ENCODE measurements at regions not wholly inside any gene's neighbourhood (a gene's known extent, or its start where the extent isn't known, plus 50 kb on each side); places are given as distances from the start of the nearest gene placed in this dataset.

DNA sequence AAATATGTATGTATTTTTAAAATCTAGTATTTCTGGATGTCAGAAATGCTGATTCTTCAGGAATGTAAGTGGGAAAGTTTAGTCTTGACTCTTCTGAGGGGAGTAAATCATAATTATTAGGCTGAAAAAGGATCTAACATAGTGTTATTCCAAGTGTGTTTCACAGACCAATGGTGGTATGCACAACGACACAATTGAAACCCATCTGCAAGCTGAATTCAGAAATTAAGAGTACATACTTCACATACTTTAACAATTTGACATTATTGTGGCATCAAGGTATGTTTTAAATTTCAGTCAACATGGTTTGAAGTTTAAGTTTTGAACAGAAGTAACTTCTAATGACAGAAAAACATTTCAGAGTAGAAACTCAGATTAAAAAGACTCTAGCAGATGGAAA is 236.7 kb downstream of the SLC7A11 start:
- no peak for TF ChIP-seq CTCF (IDR thresholded peaks at IDR 0.05)
- ATAC-seq (ENCODE audit: low FRiP score) (no peak), DNase-seq (ENCODE audit: low spot score) (no peak)

DNA sequence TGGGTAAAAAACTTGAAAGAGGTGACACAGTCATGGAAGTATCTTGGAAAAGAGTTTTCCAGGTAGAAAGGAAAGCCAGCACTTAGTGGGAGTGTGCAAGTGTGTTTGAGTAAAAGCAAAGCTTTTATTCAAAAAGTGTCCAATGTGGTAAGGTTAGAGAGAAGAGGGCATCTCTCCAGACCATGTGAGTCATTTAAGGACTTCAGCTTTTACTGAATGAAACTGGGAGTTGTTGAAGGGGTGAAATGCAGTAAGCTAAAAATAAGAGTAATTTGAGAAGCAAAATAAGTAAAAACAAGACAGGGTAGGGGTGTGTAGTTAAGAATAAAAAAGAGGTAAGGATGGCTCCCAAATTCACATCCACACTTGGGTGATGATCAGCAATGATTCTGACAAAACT is 238.9 kb downstream of the SLC7A11 start:
- TF ChIP-seq CTCF (IDR thresholded peaks at IDR 0.05): no peak
- DNase-seq (ENCODE audit: low spot score): no peak
- no peak for ATAC-seq (ENCODE audit: low FRiP score)

DNA sequence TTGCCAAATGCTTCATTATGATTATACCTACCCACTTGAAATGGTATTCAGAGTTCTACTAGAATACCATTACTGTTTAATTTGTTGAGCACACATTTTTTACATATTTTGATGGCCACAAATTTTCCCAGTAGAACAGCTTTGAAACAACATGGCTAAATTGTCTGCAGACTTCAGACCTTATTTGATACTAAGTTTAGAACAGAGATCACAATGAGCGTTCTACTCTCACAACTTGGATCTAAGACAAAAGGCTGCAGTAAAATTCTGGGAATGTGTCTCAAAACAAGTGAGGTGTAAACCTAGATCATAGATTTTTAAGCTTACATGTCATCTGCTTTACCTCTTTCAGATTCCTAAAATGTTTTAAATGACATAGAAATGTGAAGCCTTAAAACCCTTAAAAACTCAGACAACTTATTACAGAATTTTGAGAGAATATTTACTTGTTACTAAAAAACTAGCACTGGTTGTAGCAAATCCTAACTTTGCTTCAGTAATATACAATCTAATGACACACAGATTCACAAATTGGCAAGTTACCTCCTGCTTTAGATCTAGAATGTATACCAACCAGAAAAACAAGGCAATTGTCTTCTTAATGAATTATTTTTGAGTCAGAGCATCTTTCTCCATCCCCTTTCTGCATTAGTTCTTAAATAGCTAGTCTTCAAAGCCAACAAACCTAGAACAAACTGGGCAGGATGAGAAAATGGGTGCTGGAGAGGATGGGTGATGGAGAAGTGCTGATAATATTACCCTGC is 243.3 kb downstream of the SLC7A11 start:
- ATAC-seq (ENCODE audit: low FRiP score) (no peak), DNase-seq (ENCODE audit: low spot score) (no peak)
- no peak for TF ChIP-seq CTCF (IDR thresholded peaks at IDR 0.05)

GRCh38 chr4:137997496-137997895 is 244.7 kb downstream of the SLC7A11 start:
- no peak for TF ChIP-seq CTCF (IDR thresholded peaks at IDR 0.05)
- ATAC-seq (ENCODE audit: low FRiP score): no peak
- DNase-seq (ENCODE audit: low spot score): no peak

DNA sequence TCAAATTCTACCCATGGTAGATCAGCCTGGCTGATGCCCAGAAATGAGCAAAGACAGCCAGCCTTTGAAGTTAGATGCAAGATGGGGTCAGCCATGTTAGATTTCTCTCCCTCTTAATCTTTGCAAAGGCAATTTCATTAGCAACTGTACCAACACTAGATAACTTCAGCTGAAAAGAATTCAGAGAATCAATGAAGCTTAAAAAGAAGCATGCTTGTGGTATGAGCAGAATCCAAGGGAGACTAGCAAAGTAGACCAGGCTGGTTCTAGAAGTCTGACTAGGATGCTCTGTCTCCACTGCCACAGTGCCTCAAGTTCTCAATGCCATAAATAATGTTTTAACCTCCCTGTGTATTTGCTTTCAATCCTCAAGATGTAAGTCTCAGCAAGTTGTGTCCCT is 247.3 kb downstream of the SLC7A11 start:
- DNase-seq (ENCODE audit: low spot score): no peak
- no peak for ATAC-seq (ENCODE audit: low FRiP score)
- TF ChIP-seq CTCF (IDR thresholded peaks at IDR 0.05): no peak

GRCh38 chr4:137993232-137993631 is 248.9 kb downstream of the SLC7A11 start:
- TF ChIP-seq CTCF (IDR thresholded peaks at IDR 0.05): no peak
- DNase-seq (ENCODE audit: low spot score) (no peak), ATAC-seq (ENCODE audit: low FRiP score) (no peak)

DNA sequence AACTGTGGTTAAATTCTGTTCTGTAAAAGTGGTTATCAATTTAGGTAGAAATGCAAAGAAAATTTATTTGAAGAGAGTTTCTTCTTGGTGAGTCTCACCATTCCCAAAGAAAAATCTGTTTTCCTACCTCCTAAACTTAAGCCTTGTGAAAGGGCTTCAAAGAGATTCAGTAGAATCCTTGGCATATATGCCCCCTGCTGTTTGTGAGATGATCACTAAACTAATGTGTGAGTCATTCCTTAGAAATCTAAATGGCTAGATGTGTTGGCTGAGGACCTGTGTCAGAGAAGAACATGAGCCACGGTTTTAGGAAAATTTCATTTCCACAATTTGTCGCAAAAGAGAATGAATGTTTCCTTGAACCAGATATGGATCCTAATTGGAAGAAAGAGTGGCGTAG is 260.9 kb downstream of the SLC7A11 start:
- no peak for TF ChIP-seq CTCF (IDR thresholded peaks at IDR 0.05)
- no peak for DNase-seq (ENCODE audit: low spot score)
- no peak for ATAC-seq (ENCODE audit: low FRiP score)

Data from omental fat pad (tissue), 3 donors.